MM.1S (cell line): ENCODE measurements at regions not wholly inside any gene's neighbourhood (a gene's known extent, or its start where the extent isn't known, plus 50 kb on each side); places are given as distances from the start of the nearest gene placed in this dataset.

Source experiments
- CTCF ChIP-seq: fragments of 300-600 bp; sonication (generic); IDR thresholded peaks from 2 replicates; pipeline ENCODE4 v1.5.1; 2016; ENCODE audit warnings: antibody characterized with exemption, low read length, mixed read lengths
- EZH2 ChIP-seq: fragments of 300-600 bp; sonication (generic); optimal IDR thresholded peaks from 2 replicates; pipeline ENCODE3; 2017; ENCODE audit warnings: low read depth, mild to moderate bottlenecking, antibody characterized with exemption, low read length, mixed read lengths

GRCh38 chr11:98069861-98070260 lies 950.9 kb upstream of the CNTN5 start:
- TF ChIP-seq CTCF (no peak), EZH2 (no peak)
